ENCODE measurements at regions not wholly inside any gene's neighbourhood (a gene's known extent, or its start where the extent isn't known, plus 50 kb on each side); places are given as distances from the start of the nearest gene placed in this dataset.

DNA sequence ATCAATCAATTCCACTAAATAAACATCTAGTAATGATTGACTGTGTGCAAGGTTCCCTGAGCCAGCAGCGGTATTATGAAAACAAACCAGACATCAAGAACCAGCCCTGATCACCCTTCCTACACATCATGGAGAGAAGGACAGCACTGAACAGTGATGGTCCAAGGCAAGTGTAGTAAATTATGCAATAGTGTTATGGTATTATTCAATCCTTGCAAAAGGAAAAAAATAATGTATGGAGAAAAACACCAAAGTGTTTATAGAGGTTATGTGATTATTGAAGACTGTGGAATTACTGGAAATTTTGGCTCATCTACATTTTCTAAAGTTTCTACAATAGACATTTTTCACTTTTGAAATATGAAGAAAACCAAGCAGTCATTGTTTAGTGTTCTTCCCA is 105.3 kb downstream of the RCN1 start:
- DNase-seq (ENCODE audit: missing footprints) (no peak), ATAC-seq (no peak)
- intact Hi-C loops (cut with DNase I) = no loop called here

DNA sequence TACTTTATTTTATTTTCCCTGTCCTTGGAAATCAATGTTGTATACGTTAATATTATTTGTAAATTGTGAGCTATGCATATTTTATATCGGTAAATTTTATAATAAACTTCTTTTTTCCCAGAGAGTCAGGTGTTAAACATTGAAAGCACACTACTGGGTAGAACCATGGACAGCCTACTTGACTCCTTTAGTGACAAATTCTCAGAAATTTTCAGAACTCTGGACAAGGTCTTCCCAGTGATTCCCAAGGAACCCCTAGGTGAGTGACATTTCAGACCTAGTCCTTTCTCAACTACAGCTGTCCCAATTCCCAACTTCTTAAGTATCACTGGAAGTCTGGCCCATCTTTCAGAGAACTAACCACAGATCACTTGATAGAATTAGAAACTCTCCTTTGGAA is 107.2 kb downstream of the RCN1 start:
- ATAC-seq = no peak
- no peak for DNase-seq (ENCODE audit: missing footprints)
- intact Hi-C loops (cut with DNase I) = no loop called here

DNA sequence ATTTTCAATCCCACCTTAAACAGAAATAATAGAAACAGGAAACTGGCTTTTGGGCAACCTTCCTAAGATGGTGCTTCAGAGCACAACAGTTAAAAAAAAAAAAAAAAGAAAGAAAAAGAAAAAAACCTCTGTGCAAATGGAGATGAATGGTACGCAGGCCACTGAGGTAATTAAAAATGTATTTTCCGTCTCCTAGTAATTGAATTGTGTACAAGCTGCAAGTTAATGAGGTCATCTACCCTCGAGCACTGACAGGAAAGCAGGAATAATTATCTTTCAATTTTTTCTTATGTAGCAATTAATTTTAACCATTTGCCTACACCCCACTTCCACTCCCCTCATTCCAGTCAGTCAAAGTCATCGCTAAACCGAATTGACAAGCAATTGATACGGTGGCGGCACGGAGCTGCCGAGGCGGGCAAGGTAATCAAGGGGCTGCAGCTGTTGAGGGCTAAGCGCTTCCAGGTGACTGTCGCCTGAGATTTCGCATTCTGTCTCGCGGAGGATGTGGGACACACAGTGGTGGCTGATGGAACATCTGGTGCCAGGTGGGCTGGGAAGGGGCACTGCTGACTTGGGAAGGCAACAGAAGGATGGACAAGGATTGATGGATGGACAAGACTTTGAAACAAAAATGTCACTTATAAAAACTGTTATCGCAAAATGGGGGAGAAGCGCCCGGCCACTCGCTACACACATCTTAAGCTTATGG is 109.4 kb downstream of the RCN1 start:
- DNase-seq (ENCODE audit: missing footprints) = no peak
- no peak for ATAC-seq
- intact Hi-C loops (cut with DNase I) = no loop called here

DNA sequence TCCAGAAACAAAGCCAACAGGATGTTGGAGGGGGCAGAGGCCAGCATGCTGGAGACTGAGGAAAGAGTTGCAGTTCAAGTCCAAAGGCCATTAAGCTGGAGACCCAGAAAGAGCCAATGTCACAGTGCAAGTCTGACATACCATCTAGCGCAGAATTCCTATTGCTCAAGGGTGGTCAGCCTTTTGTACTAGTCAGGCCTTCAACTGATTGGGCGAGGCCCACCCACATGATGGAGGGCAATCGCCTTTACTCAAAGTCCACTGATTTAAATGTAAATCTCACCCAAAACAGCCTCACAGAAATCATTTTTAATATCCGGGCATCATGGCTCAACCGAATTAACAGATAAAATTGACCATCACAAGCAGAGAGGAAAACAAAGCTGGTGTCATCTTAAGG is 113.9 kb downstream of the RCN1 start:
- ATAC-seq (no peak), DNase-seq (ENCODE audit: missing footprints) (no peak)
- intact Hi-C loops (cut with DNase I) = no loop called here

DNA sequence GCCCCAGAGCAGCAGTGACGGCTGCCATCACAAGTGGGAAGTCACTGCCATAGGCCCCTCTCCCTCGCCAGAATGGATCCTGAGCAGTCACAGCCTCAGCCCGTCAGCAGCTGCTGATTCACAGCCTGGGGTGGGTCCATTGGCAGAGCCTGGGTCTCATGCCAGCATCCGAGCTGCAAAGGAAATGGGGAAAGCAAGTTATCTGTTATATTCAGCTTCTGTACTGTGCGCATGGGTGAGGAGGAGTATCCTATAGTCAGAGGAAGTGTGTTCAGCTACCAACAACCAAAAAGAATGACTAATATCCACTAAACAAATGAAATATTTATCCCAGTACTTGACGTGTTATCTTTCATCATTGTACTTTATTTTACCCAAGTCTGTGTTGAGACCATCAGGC is 119.7 kb downstream of the RCN1 start:
- intact Hi-C loops (cut with DNase I) = no loop called here
- DNase-seq (ENCODE audit: missing footprints) (no peak), ATAC-seq (no peak)

DNA sequence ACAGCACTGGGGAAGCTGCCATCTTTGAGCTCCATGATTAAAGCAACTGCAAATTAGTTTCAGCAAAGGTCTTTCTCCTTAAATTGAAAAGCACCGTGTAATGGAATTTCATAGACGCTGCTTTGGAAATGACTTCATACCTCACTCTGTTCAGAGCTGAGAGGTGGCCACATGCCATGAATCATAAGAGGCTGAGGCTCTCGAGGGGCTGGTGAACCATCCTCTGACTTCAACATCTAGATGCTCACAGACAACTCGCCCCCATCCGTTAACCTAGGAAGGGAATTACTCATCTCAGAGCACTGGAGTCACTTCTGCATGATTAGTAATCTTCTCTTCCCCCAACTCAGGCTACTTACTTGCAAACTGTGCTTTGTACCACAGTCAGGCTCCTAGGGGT is 122.3 kb downstream of the RCN1 start:
- ATAC-seq (no peak), DNase-seq (ENCODE audit: missing footprints) (no peak)
- intact Hi-C loops (cut with DNase I) = no loop called here

DNA sequence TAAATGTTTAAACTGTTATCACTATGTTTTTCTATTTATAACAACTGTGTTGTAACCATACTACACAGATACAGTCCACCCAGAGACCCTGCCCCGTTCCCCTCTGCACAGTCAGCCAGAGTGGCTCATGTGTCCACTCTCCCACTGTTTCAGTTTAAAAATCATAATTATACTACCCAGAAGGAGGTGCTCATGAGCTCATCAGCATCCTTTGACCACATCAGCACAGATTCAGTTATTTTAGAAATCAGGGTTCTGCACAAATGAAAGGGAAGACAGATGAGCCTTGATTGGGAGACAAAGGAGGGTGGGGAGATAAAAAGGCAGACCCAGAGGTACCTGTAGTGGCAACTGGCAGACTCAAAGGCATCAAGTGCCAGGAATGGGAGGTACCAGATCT is 124.3 kb downstream of the RCN1 start:
- intact Hi-C loops (cut with DNase I) = no loop called here
- no peak for DNase-seq (ENCODE audit: missing footprints)
- no peak for ATAC-seq

DNA sequence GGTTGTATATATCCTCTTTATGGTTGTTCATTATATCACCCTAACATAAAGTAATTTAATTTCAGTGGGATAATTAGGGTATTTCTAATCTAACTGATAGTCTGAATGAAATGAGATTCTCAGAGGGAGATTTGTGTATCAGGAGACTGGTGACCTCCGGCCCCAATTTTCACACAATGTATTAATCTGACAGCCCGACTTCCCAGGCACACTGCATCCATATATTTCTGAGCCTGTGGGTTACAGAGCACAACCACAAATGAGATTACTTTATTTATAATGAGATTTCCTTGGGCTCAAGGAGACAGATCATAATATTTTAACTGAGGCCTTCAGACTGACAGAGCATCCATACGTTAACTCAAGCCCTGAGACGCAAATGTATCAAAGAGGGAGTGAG is 125.9 kb downstream of the RCN1 start:
- no peak for ATAC-seq
- intact Hi-C loops (cut with DNase I) = no loop called here

DNA sequence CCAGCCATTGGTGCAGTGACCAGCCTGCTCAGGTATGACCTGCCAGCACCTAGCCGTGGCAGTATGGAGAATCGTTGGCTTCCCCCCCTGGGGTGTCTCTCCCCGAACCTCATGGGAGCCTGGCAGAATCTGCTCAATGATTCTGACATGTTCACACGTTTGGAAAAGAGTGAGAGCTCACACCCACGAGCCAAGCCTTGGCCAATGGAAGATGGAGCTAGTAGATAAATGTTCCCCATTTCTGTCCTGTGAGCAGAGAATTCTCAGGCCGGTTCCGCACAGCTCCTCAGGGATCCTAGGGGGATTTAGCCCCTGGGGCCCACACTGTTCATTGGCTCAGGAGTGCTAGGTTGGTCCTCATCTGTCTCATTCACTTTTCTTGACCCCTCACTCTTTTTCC is 128.4 kb downstream of the RCN1 start:
- ATAC-seq (no peak), DNase-seq (ENCODE audit: missing footprints) (no peak)
- intact Hi-C loops (cut with DNase I) = no loop called here

More for the DNA sequence above, 125.9 kb downstream of the RCN1 start:
- DNase-seq (ENCODE audit: missing footprints) = no peak

DNA sequence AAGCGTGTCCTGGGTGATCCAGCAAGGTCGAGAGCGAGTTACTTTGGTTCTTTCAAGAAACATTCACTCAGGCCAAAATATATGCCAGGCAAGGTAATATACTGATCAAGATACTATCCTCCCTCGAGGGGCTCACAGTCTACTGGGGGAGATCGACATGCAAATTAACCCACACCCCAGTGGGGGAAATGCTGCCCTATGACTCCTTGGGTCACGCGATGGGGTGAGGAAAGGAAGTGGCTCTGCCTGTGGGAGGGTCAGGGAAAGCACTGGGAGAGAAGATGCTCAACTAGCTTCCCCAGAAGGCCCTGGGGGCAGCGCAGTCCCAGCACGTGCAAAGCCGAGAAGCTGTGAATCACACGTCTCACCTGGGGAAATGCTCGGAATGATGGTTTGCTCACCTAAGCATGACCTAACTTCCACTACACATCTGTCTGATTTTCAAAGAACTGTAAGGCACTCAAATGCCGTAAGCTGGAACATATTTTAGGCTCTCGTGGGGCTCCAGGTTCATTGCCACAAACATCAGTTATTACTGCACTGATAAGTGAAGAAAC is 130.7 kb downstream of the RCN1 start:
- ATAC-seq (no peak), DNase-seq (ENCODE audit: missing footprints) (no peak)
- intact Hi-C loops (cut with DNase I) = no loop called here

DNA sequence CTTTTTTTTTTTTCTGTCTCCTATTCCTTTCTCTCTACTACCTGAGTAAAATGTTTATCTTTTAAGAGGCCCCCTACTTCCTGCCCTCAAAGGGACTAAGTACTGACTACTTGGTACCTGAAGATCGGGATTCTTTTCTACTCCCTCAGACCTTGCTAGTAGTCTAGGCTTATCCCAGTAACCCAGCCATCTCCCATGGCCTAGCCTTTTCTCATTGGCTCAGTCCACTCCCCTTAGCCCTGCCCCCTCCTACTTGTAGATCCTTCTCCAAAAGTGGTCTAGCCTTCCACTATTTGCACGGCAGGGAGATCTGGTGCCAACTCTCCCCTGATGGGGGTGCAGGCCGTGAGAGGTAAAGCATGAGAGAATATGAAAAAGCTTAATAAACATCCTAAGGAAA is 133.7 kb downstream of the RCN1 start:
- no peak for DNase-seq (ENCODE audit: missing footprints)
- intact Hi-C loops (cut with DNase I) = no loop called here
- no peak for ATAC-seq

DNA sequence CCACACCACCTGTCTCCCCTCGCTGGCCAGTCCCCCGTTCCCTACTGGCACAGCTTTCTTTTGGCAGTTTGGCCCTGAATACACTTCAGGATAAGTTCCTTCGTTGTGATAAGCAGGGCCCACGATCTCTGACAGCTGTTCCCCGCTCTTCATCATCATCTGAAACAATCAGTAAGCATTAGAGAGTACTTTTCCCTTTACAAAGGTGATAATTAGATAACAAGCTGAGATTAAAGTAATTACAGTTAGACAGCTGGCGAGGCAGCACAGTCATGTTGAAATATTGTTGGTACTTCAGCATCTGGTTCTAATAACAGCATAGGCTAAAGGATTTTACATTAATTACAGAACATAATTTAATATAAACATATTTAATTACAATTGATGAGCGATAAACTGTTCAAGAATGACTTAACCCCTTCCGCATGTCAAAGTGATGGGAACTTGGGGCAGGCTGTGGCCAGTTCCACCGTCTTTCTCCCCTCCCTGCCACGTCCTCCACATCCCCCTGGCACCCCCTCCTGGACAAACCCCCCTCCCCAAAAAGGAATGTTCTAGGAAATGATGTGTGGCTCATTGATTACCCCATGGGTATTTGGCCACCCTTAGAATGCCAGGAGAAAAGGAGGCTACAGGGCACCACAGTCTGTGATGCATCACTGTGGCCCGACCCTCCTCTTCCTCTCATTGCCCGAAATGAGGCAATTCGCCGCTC is 134.9 kb downstream of the RCN1 start:
- intact Hi-C loops (cut with DNase I) = no loop called here

DNA sequence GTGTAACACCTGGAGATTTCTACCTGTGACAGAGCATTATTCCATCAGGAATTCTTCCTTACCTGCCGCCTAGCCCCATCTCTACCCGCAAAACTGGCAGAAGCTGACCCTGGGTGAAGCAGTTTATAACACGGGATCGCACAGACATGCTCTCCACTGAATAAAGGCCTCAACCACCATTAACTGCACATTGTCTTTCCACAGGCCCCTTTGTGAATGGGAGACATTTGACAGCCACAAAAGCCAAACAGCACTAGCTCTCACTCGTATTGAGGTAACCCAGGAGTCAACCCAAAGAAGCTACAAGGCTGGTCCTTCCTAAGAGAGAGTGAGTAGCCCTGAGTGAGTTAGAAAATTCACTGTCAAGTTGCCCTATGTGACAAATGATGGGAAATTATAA is 135.6 kb downstream of the RCN1 start:
- ATAC-seq = no peak
- no peak for DNase-seq (ENCODE audit: missing footprints)
- intact Hi-C loops (cut with DNase I) = no loop called here

More for the DNA sequence above, 134.9 kb downstream of the RCN1 start:
- no peak for DNase-seq (ENCODE audit: missing footprints)
- no peak for ATAC-seq

DNA sequence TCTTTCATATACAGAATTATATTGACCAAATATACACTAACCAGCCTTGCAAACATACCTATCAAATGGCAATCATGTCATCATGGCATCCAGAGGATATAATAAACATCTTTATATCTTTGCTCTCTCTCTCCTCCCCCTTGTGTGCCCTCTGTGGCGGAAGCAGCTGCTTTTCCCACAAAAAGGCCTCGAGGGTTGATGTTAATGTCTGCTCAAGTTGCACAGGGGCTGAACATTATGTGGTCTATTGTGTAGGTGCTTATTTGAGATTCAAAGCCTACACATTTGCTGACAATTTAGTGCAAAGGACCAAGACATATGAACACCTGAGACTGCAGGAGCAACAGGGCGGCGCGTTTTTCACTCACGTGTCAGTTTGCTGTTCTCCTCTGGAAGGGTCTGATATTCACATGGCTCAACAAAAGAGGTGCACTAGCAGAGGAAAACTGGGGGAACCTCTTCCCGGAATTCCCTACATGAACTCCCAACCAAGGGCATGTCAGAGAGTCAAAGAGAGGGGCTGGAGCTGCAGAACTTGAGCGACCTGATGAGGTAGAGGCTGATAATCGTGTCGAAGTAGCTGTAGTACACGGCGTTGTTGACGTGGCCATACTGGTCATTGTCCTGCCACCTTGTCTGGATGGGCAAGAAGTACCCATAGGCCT is 138.8 kb downstream of the RCN1 start:
- intact Hi-C loops (cut with DNase I) = no loop called here
- DNase-seq (ENCODE audit: missing footprints) (no peak), ATAC-seq (no peak)

DNA sequence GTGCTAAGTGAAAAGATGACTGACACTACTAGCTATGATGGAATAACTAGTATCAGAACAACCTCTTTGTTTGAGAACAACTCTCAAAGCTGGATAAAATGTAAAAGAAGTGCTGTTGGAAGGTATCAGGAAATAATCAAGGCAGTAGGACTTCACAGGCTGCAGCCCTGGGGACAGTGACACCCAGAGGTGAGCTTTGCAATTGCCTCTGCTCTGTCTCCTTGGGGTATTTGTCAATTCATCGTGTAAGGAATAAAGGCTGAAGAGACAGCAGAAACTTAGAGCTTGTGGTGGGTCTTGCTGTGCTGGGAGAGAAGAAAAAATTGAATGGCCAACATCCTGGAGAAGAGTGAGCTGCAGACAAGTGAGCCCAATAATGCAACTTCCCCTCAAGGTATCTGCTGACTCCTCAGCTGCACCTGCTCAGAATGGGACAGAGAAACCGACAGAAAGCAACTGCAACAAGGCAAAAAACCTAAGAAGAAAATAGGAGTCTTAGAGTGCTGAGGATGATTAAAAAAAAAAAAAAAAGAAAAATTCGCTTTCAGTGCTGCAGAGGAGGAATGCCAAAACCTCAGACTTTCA is 141.1 kb downstream of the RCN1 start:
- DNase-seq (ENCODE audit: missing footprints) (no peak), ATAC-seq (no peak)
- intact Hi-C loops (cut with DNase I) = no loop called here

DNA sequence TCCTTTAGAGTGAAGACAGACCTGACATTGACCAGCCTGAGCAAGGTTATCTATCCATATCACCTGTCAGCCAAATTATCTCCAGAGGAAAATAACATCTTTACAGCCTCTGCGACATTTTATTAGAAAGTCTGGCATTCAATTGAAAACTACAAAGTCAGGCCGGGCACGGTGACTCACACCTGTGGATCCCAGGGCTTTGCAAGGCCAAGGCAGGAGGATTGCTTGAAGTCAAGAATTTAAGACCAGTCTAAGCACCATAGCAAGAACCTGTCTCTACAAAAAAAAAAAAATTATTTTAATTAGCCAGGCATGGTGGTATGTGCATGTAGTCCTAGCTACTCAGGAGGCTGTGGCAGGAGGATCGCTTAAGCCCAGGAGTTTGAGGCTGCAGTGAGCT is 141.6 kb downstream of the RCN1 start:
- ATAC-seq = no peak
- DNase-seq (ENCODE audit: missing footprints) = no peak
- intact Hi-C loops (cut with DNase I) = no loop called here

DNA sequence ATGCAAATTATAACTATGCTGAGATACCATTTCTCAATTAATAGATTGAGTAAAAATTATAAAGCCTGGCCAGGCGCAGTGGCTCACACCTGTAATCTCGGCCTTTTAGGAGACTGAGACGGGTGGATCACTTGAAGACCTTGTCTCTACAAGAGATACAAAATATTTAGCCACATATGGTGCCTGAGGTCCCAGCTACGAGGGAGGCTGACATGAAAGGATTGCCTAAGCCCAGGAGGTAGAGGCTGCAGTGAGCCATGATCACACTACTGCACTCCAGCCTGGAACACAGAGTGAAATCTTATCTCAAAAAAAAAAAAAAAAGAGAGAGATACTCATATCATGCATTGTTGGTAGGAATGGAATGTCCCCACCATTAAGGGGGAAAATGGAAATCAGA is 142.4 kb downstream of the RCN1 start:
- no peak for DNase-seq (ENCODE audit: missing footprints)
- intact Hi-C loops (cut with DNase I) = no loop called here
- no peak for ATAC-seq

DNA sequence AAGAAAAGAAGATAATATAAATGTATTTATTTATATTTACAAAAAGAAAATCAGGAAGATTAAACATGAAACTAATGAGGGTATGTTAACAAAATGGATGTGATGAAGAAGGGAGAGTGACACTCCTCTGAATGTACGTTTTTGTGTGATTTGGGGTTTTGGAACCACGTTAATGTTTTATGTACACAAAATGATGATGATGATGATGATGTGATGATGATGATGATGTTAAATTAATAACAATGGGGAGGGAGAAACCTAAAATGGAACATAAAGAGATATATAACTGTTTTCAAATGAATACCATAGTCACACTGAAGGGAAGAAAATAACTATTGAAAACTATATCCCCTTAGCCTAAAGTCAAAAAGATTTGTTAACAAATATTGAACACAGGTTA is 143.1 kb downstream of the RCN1 start:
- intact Hi-C loops (cut with DNase I) = no loop called here
- DNase-seq (ENCODE audit: missing footprints) = no peak
- no peak for ATAC-seq

DNA sequence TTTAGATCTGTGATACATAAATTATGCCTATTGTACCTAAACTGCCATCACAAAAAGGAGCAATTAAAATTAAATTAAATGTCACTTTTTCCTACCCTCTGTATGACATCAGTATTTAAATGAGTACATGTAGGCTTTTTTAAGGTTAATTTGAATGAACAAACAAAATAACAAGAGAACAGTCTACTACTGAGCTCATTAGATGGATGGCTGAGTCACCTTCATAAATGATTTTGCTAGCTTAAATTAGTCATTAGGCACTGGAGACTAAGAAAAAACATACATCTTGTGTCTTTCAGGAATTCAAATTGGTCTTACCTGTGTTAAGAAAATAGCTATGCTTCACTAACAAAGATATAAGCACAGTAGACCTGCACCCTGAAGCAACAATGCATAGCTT is 153.6 kb downstream of the RCN1 start:
- DNase-seq (ENCODE audit: missing footprints) (no peak), ATAC-seq (no peak)
- intact Hi-C loops (cut with DNase I) = no loop called here

DNA sequence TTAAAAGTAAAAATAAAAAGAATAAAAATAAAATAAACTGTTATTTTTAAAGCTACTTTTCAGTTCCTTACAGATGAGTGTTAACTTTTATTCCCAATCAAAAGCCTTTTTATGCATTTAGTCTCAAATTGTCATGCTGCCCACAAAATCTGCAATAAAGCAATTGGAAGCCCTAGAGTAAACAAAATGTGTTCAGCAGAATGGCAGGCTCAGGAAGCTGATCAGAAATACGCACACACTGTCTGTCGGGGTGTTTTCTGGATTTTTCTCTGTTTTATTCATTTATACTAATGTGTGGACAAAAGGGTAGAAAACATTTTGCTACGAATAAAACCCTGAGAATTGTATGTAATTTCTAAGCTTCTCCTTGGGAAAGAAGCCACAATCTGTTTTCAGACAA is 162.8 kb downstream of the RCN1 start:
- no peak for ATAC-seq
- intact Hi-C loops (cut with DNase I) = no loop called here
- DNase-seq (ENCODE audit: missing footprints) = no peak

Data from Right ventricle myocardium inferior (tissue), 1 donor.